ENCODE measurements at regions not wholly inside any gene's neighbourhood (a gene's known extent, or its start where the extent isn't known, plus 50 kb on each side); places are given as distances from the start of the nearest gene placed in this dataset.

- DNase-seq, result no peak
Observed at GRCh38 chr16:77555126-77555525, 120.3 kb upstream of the ADAMTS18 start.

GRCh38 chr16:77555791-77556190, 121.0 kb upstream of the ADAMTS18 start:
- no peak for DNase-seq

- no peak for DNase-seq
Observed at GRCh38 chr16:77556201-77556873, 121.5 kb upstream of the ADAMTS18 start.

- DNase-seq, result no peak
Observed at GRCh38 chr16:77557385-77557784, 122.6 kb upstream of the ADAMTS18 start.

GRCh38 chr16:77558786-77559185, 124.0 kb upstream of the ADAMTS18 start:
- DNase-seq, result no peak

GRCh38 chr16:77562497-77562896, 127.7 kb upstream of the ADAMTS18 start:
- no peak for DNase-seq

- no peak for DNase-seq
Observed at GRCh38 chr16:77564791-77565390, 130.1 kb upstream of the ADAMTS18 start.

- DNase-seq, result no peak
Observed at GRCh38 chr16:77569406-77569805, 134.6 kb upstream of the ADAMTS18 start.

GRCh38 chr16:77570574-77570973, 135.7 kb upstream of the ADAMTS18 start:
- no peak for DNase-seq

- DNase-seq, result no peak
Observed at GRCh38 chr16:77571115-77571862, 136.5 kb upstream of the ADAMTS18 start.

- no peak for DNase-seq
Observed at GRCh38 chr16:77574867-77575624, 140.2 kb upstream of the ADAMTS18 start.

GRCh38 chr16:77579351-77579891, 142.9 kb upstream of the NUDT7 start:
- DNase-seq, result no peak

GRCh38 chr16:77581706-77582105, 140.6 kb upstream of the NUDT7 start:
- DNase-seq, result no peak

GRCh38 chr16:77584205-77584859, 138.0 kb upstream of the NUDT7 start:
- DNase-seq, result peak; percentile 55

GRCh38 chr16:77585379-77586251, 136.7 kb upstream of the NUDT7 start:
- DNase-seq, result peak; percentile 72

- no peak for DNase-seq
Observed at GRCh38 chr16:77588389-77588788, 133.9 kb upstream of the NUDT7 start.

- no peak for DNase-seq
Observed at GRCh38 chr16:77589071-77589765, 133.1 kb upstream of the NUDT7 start.

GRCh38 chr16:77590707-77591106, 131.6 kb upstream of the NUDT7 start:
- DNase-seq, result no peak

- no peak for DNase-seq
Observed at GRCh38 chr16:77591347-77591746, 131.0 kb upstream of the NUDT7 start.

GRCh38 chr16:77592021-77592420, 130.3 kb upstream of the NUDT7 start:
- DNase-seq, result no peak

- DNase-seq, result no peak
Observed at GRCh38 chr16:77594057-77594456, 128.3 kb upstream of the NUDT7 start.
